Memory B cell (primary cell): ENCODE measurements at regions not wholly inside any gene's neighbourhood (a gene's known extent, or its start where the extent isn't known, plus 50 kb on each side); places are given as distances from the start of the nearest gene placed in this dataset.

Source experiments
- ATAC-seq: fragments of 150-1000 bp; cut with Tn5 transposase; 2 replicates; pipeline ENCODE4 v1.10.0; 2021; ENCODE audit warnings: low read depth, mild to moderate bottlenecking, moderate library complexity
- DNase-seq, 2 donors: peaks; one replicate each; pipeline ENCODE4 v3.0.0; 2022; ENCODE audit warnings: low spot score in 2 of 2
- H3K27ac Mint-ChIP-seq: one replicate; pipeline ENCODE4 v1.8.0; 2022; ENCODE audit warnings: mild to moderate bottlenecking, moderate library complexity, mixed read lengths
- H3K27me3 Mint-ChIP-seq: one replicate; pipeline ENCODE4 v1.8.0; 2022; ENCODE audit warnings: mixed read lengths
- H3K36me3 Mint-ChIP-seq: one replicate; pipeline ENCODE4 v1.8.0; 2022; ENCODE audit warnings: mild to moderate bottlenecking, mixed read lengths
- H3K4me1 Mint-ChIP-seq: one replicate; pipeline ENCODE4 v1.8.0; 2022; ENCODE audit warnings: mixed read lengths
- H3K4me3 Mint-ChIP-seq: one replicate; pipeline ENCODE4 v1.8.0; 2022; ENCODE audit warnings: mild to moderate bottlenecking, moderate library complexity, mixed read lengths
- H3K9me3 Mint-ChIP-seq: one replicate; pipeline ENCODE4 v1.8.0; 2022; ENCODE audit warnings: mixed read lengths

GRCh38 chr11:22989371-22989770, 129.1 kb upstream of the CCDC179 start:
- Mint-ChIP-seq H3K27me3 (no peaks in the 10 kb centered on the region), H3K9me3 (peaks cover 15% of the 10 kb centered on the region), H3K27ac (no peak overlapping the region), H3K36me3 (peaks cover 9% of the 10 kb centered on the region), H3K4me1 (no peaks in the 10 kb centered on the region), H3K4me3 (no peak overlapping the region)
- DNase-seq = no peak
- no peak for ATAC-seq

GRCh38 chr11:22991196-22991595, 130.9 kb upstream of the CCDC179 start:
- peaks cover 15% of the 10 kb centered on the region for H3K9me3 Mint-ChIP-seq
- no peak overlapping the region for H3K4me3 Mint-ChIP-seq
- no peak for ATAC-seq
- no peak overlapping the region for H3K27ac Mint-ChIP-seq
- DNase-seq = no peak
- no peaks in the 10 kb centered on the region for H3K4me1 Mint-ChIP-seq
- peaks cover 9% of the 10 kb centered on the region for H3K36me3 Mint-ChIP-seq
- no peaks in the 10 kb centered on the region for H3K27me3 Mint-ChIP-seq

GRCh38 chr11:23006730-23007129, 146.5 kb upstream of the CCDC179 start:
- no peak for ATAC-seq
- DNase-seq = no peak
- Mint-ChIP-seq H3K4me3 (no peak overlapping the region), H3K36me3 (peaks cover 6% of the 10 kb centered on the region), H3K4me1 (no peaks in the 10 kb centered on the region), H3K27ac (no peak overlapping the region), H3K27me3 (no peaks in the 10 kb centered on the region), H3K9me3 (peaks cover 7% of the 10 kb centered on the region)

GRCh38 chr11:23010790-23011335, 150.6 kb upstream of the CCDC179 start:
- Mint-ChIP-seq H3K36me3 (no peaks in the 10 kb centered on the region), H3K9me3 (peaks cover 2% of the 10 kb centered on the region), H3K27ac (no peak overlapping the region), H3K4me3 (no peak overlapping the region), H3K4me1 (no peaks in the 10 kb centered on the region), H3K27me3 (no peaks in the 10 kb centered on the region)
- DNase-seq (no peak), ATAC-seq (no peak)

- Mint-ChIP-seq H3K36me3 (no peaks in the 10 kb centered on the region), H3K4me3 (no peak overlapping the region), H3K27me3 (no peaks in the 10 kb centered on the region), H3K4me1 (no peaks in the 10 kb centered on the region), H3K27ac (no peak overlapping the region), H3K9me3 (peaks cover 2% of the 10 kb centered on the region)
- no peak for DNase-seq
- no peak for ATAC-seq
Observed at GRCh38 chr11:23012930-23013329, 152.7 kb upstream of the CCDC179 start.

- no peak for ATAC-seq
- H3K27me3 Mint-ChIP-seq = no peaks in the 10 kb centered on the region
- no peaks in the 10 kb centered on the region for H3K4me1 Mint-ChIP-seq
- H3K36me3 Mint-ChIP-seq = no peaks in the 10 kb centered on the region
- DNase-seq = no peak
- no peak overlapping the region for H3K27ac Mint-ChIP-seq
- H3K9me3 Mint-ChIP-seq = no peaks in the 10 kb centered on the region
- no peak overlapping the region for H3K4me3 Mint-ChIP-seq
Observed at GRCh38 chr11:23013509-23013908, 153.2 kb upstream of the CCDC179 start.

- DNase-seq = no peak
- Mint-ChIP-seq H3K27ac (no peak overlapping the region), H3K9me3 (no peaks in the 10 kb centered on the region), H3K36me3 (no peaks in the 10 kb centered on the region), H3K27me3 (no peaks in the 10 kb centered on the region), H3K4me3 (no peak overlapping the region), H3K4me1 (no peaks in the 10 kb centered on the region)
- no peak for ATAC-seq
Observed at GRCh38 chr11:23021287-23021863, 161.1 kb upstream of the CCDC179 start.

GRCh38 chr11:23022854-23023253, 162.6 kb upstream of the CCDC179 start:
- Mint-ChIP-seq H3K36me3 (no peaks in the 10 kb centered on the region), H3K4me1 (no peaks in the 10 kb centered on the region), H3K27me3 (no peaks in the 10 kb centered on the region), H3K4me3 (no peak overlapping the region), H3K9me3 (no peaks in the 10 kb centered on the region), H3K27ac (no peak overlapping the region)
- ATAC-seq (no peak), DNase-seq (no peak)

GRCh38 chr11:23023319-23023718, 163.0 kb upstream of the CCDC179 start:
- ATAC-seq (no peak), DNase-seq (no peak)
- Mint-ChIP-seq H3K4me1 (no peaks in the 10 kb centered on the region), H3K36me3 (no peaks in the 10 kb centered on the region), H3K9me3 (no peaks in the 10 kb centered on the region), H3K27ac (no peak overlapping the region), H3K4me3 (no peak overlapping the region), H3K27me3 (no peaks in the 10 kb centered on the region)

- H3K4me1 Mint-ChIP-seq = no peaks in the 10 kb centered on the region
- no peak overlapping the region for H3K27ac Mint-ChIP-seq
- H3K36me3 Mint-ChIP-seq = no peaks in the 10 kb centered on the region
- DNase-seq (no peak), ATAC-seq (no peak)
- no peaks in the 10 kb centered on the region for H3K27me3 Mint-ChIP-seq
- no peaks in the 10 kb centered on the region for H3K9me3 Mint-ChIP-seq
- H3K4me3 Mint-ChIP-seq = no peak overlapping the region
Observed at GRCh38 chr11:23041001-23041503, 180.8 kb upstream of the CCDC179 start.

GRCh38 chr11:23058656-23059055, 198.4 kb upstream of the CCDC179 start:
- Mint-ChIP-seq H3K27ac (no peak overlapping the region), H3K9me3 (no peaks in the 10 kb centered on the region), H3K4me3 (no peak overlapping the region), H3K27me3 (no peaks in the 10 kb centered on the region), H3K36me3 (no peaks in the 10 kb centered on the region), H3K4me1 (no peaks in the 10 kb centered on the region)
- DNase-seq (no peak), ATAC-seq (no peak)

GRCh38 chr11:23063276-23063675, 203.0 kb upstream of the CCDC179 start:
- Mint-ChIP-seq H3K4me3 (no peak overlapping the region), H3K9me3 (no peaks in the 10 kb centered on the region), H3K27ac (no peak overlapping the region), H3K4me1 (no peaks in the 10 kb centered on the region), H3K36me3 (no peaks in the 10 kb centered on the region), H3K27me3 (no peaks in the 10 kb centered on the region)
- no peak for ATAC-seq
- DNase-seq = no peak

- Mint-ChIP-seq H3K27me3 (no peaks in the 10 kb centered on the region), H3K27ac (no peak overlapping the region), H3K36me3 (no peaks in the 10 kb centered on the region), H3K9me3 (peaks cover 1% of the 10 kb centered on the region), H3K4me1 (no peaks in the 10 kb centered on the region), H3K4me3 (no peak overlapping the region)
- no peak for DNase-seq
- no peak for ATAC-seq
Observed at GRCh38 chr11:23078289-23078971, 218.2 kb upstream of the CCDC179 start.

- no peaks in the 10 kb centered on the region for H3K9me3 Mint-ChIP-seq
- H3K27me3 Mint-ChIP-seq = no peaks in the 10 kb centered on the region
- DNase-seq (no peak), ATAC-seq (no peak)
- no peak overlapping the region for H3K4me3 Mint-ChIP-seq
- H3K4me1 Mint-ChIP-seq = no peaks in the 10 kb centered on the region
- H3K27ac Mint-ChIP-seq = no peak overlapping the region
- H3K36me3 Mint-ChIP-seq = no peaks in the 10 kb centered on the region
Observed at GRCh38 chr11:23079382-23079813, 219.1 kb upstream of the CCDC179 start.

- H3K4me3 Mint-ChIP-seq = no peak overlapping the region
Observed at GRCh38 chr11:23087407-23087806, 227.1 kb upstream of the CCDC179 start.

More at GRCh38 chr11:23087407-23087806, 227.1 kb upstream of the CCDC179 start:
- no peak overlapping the region for H3K27ac Mint-ChIP-seq
- no peaks in the 10 kb centered on the region for H3K36me3 Mint-ChIP-seq
- DNase-seq (no peak), ATAC-seq (no peak)
- H3K27me3 Mint-ChIP-seq = no peaks in the 10 kb centered on the region
- H3K9me3 Mint-ChIP-seq = no peaks in the 10 kb centered on the region
- H3K4me1 Mint-ChIP-seq = no peaks in the 10 kb centered on the region
